GM19395 (cell line): ENCODE measurements at regions not wholly inside any gene's neighbourhood (a gene's known extent, or its start where the extent isn't known, plus 50 kb on each side); places are given as distances from the start of the nearest gene placed in this dataset.
"Not testable (repeated sequence)": the region's sequence is repeated elsewhere in the genome, so short reads cannot be mapped to it uniquely, and the experiment has no call there.

Experiments used
- ATAC-seq: cut with Tn5 transposase; IDR thresholded peaks from one replicate; pipeline ENCODE4 v1.9.1; 2021; ENCODE audit warnings: mild to moderate bottlenecking, moderate library complexity; ENCODE audit not compliant: unreplicated experiment

GRCh38 chr1:190809312-190809711, 331.6 kb upstream of the BRINP3 start:
- ATAC-seq: no peak

- ATAC-seq: no peak
These were observed 335.3 kb upstream of the BRINP3 start for GRCh38 chr1:190812996-190813395.

- ATAC-seq: no peak
These were observed 354.8 kb upstream of the BRINP3 start for GRCh38 chr1:190832511-190832910.

- ATAC-seq: no peak
These were observed 358.0 kb upstream of the BRINP3 start for GRCh38 chr1:190835658-190836057.

GRCh38 chr1:190837200-190837599, 359.5 kb upstream of the BRINP3 start:
- not testable (repeated sequence) for ATAC-seq

- ATAC-seq: no peak
These were observed 360.2 kb upstream of the BRINP3 start for GRCh38 chr1:190837888-190838287.

GRCh38 chr1:190847166-190847565, 369.5 kb upstream of the BRINP3 start:
- no peak for ATAC-seq

- no peak for ATAC-seq
These were observed 371.7 kb upstream of the BRINP3 start for GRCh38 chr1:190849346-190849745.

GRCh38 chr1:190852611-190853010, 374.9 kb upstream of the BRINP3 start:
- ATAC-seq: no peak

GRCh38 chr1:190858140-190858539, 380.5 kb upstream of the BRINP3 start:
- no peak for ATAC-seq

GRCh38 chr1:190864013-190864641, 386.5 kb upstream of the BRINP3 start:
- no peak for ATAC-seq

GRCh38 chr1:190880352-190880751, 402.7 kb upstream of the BRINP3 start:
- ATAC-seq: no peak

GRCh38 chr1:190881064-190881463, 403.4 kb upstream of the BRINP3 start:
- no peak for ATAC-seq

GRCh38 chr1:190897233-190897632, 419.6 kb upstream of the BRINP3 start:
- no peak for ATAC-seq

- ATAC-seq: no peak
These were observed 426.5 kb upstream of the BRINP3 start for GRCh38 chr1:190904091-190904695.

- no peak for ATAC-seq
These were observed 428.6 kb upstream of the BRINP3 start for GRCh38 chr1:190906206-190906725.

- no peak for ATAC-seq
These were observed 430.6 kb upstream of the BRINP3 start for GRCh38 chr1:190908246-190908645.

- no peak for ATAC-seq
These were observed 431.0 kb upstream of the BRINP3 start for GRCh38 chr1:190908691-190909090.

- no peak for ATAC-seq
These were observed 458.3 kb upstream of the BRINP3 start for GRCh38 chr1:190935925-190936324.

GRCh38 chr1:190936337-190936736, 458.7 kb upstream of the BRINP3 start:
- ATAC-seq: no peak

- no peak for ATAC-seq
These were observed 463.3 kb upstream of the BRINP3 start for GRCh38 chr1:190940951-190941350.

GRCh38 chr1:190942475-190942874, 464.8 kb upstream of the BRINP3 start:
- no peak for ATAC-seq

- not testable (repeated sequence) for ATAC-seq
These were observed 466.1 kb upstream of the BRINP3 start for GRCh38 chr1:190943722-190944121.
